Upper lobe of right lung (tissue), 1 donor: ENCODE measurements at regions not wholly inside any gene's neighbourhood (a gene's known extent, or its start where the extent isn't known, plus 50 kb on each side); places are given as distances from the start of the nearest gene placed in this dataset.
"Not testable (repeated sequence)": the region's sequence is repeated elsewhere in the genome, so short reads cannot be mapped to it uniquely, and the experiment has no call there.

Experiments used
- ATAC-seq: fragments of 200-7000 bp; cut with Tn5 transposase; one replicate; pipeline ENCODE4 v1.9.1; 2020; ENCODE audit warnings: mild to moderate bottlenecking, moderate library complexity
- DNase-seq: peaks from one replicate; pipeline ENCODE4 v3.0.0-alpha.2; 2020
- H3K27ac ChIP-seq: fragments of 200-600 bp; one replicate; pipeline ENCODE4 v1.8.0; 2022
- H3K27me3 ChIP-seq: fragments of 200-600 bp; one replicate; pipeline ENCODE4 v1.8.0; 2022; ENCODE audit warnings: mild to moderate bottlenecking
- H3K36me3 ChIP-seq: fragments of 200-600 bp; one replicate; pipeline ENCODE4 v1.8.0; 2022
- H3K4me1 ChIP-seq: fragments of 200-600 bp; one replicate; pipeline ENCODE4 v1.8.0; 2022
- H3K4me3 ChIP-seq: fragments of 200-600 bp; one replicate; pipeline ENCODE4 v1.8.0; 2022; ENCODE audit warnings: mild to moderate bottlenecking
- H3K9me3 ChIP-seq: fragments of 200-600 bp; one replicate; pipeline ENCODE4 v1.8.0; 2022
- CTCF ChIP-seq: fragments of 200-600 bp; IDR thresholded peaks from one replicate; pipeline ENCODE4 v1.8.0; 2022; ENCODE audit warnings: antibody characterized with exemption
- intact Hi-C: fragments of 100-400 bp; cut with DNase I; formaldehyde crosslinking; loops from one replicate; pipeline ENCODE4 v1.11.0; 2022
- donor health status: DM: no; HTN: yes; CAD: no; lungs with severe emphysema.

GRCh38 chr18:41639218-41639617, 315.8 kb upstream of the PIK3C3 start:
- no peak for ATAC-seq
- no peak for TF ChIP-seq CTCF
- Histone ChIP-seq H3K36me3 (no peaks in the 10 kb centered on the region), H3K27me3 (no peaks in the 10 kb centered on the region), H3K4me1 (no peaks in the 10 kb centered on the region), H3K4me3 (no peak overlapping the region), H3K27ac (no peak overlapping the region), H3K9me3 (no peaks in the 10 kb centered on the region)
- intact Hi-C loops: no loop called here
- DNase-seq: no peak

- ATAC-seq, H3K27me3 ChIP-seq, H3K4me1 ChIP-seq, H3K27ac ChIP-seq, H3K9me3 ChIP-seq, DNase-seq, H3K36me3 ChIP-seq, H3K4me3 ChIP-seq, intact Hi-C loops: not testable (repeated sequence)
Observed at GRCh38 chr18:41631723-41632285, 323.2 kb upstream of the PIK3C3 start.

- Histone ChIP-seq H3K4me3 (no peak overlapping the region), H3K27me3 (no peaks in the 10 kb centered on the region), H3K27ac (no peak overlapping the region), H3K36me3 (no peaks in the 10 kb centered on the region), H3K4me1 (no peaks in the 10 kb centered on the region), H3K9me3 (no peaks in the 10 kb centered on the region)
- intact Hi-C loops: no loop called here
- DNase-seq (no peak), ATAC-seq (no peak)
- no peak for TF ChIP-seq CTCF
Observed at GRCh38 chr18:41630232-41630886, 324.7 kb upstream of the PIK3C3 start.

- H3K4me3 ChIP-seq: no peak overlapping the region
- ATAC-seq: no peak
- no peak for TF ChIP-seq CTCF
- no peaks in the 10 kb centered on the region for H3K27me3 ChIP-seq
- H3K4me1 ChIP-seq: no peaks in the 10 kb centered on the region
- intact Hi-C loops: no loop called here
- DNase-seq: no peak
- H3K36me3 ChIP-seq: no peaks in the 10 kb centered on the region
- H3K9me3 ChIP-seq: no peaks in the 10 kb centered on the region
- H3K27ac ChIP-seq: no peak overlapping the region
Observed at GRCh38 chr18:41624460-41624859, 330.6 kb upstream of the PIK3C3 start.

- ATAC-seq (no peak), DNase-seq (no peak)
- Histone ChIP-seq H3K9me3 (no peaks in the 10 kb centered on the region), H3K4me3 (no peak overlapping the region), H3K4me1 (no peaks in the 10 kb centered on the region), H3K27ac (no peak overlapping the region), H3K27me3 (no peaks in the 10 kb centered on the region), H3K36me3 (no peaks in the 10 kb centered on the region)
- TF ChIP-seq CTCF: no peak
- intact Hi-C loops: no loop called here
Observed at GRCh38 chr18:41621177-41621576, 333.9 kb upstream of the PIK3C3 start.

- no peak overlapping the region for H3K27ac ChIP-seq
- intact Hi-C loops: no loop called here
- no peak for TF ChIP-seq CTCF
- no peaks in the 10 kb centered on the region for H3K36me3 ChIP-seq
- H3K9me3 ChIP-seq: no peaks in the 10 kb centered on the region
- H3K4me3 ChIP-seq: no peak overlapping the region
- ATAC-seq (no peak), DNase-seq (no peak)
- H3K27me3 ChIP-seq: no peaks in the 10 kb centered on the region
- H3K4me1 ChIP-seq: no peaks in the 10 kb centered on the region
Observed at GRCh38 chr18:41618147-41618546, 336.9 kb upstream of the PIK3C3 start.
